GM12878 (cell line): ENCODE measurements at regions not wholly inside any gene's neighbourhood (a gene's known extent, or its start where the extent isn't known, plus 50 kb on each side); places are given as distances from the start of the nearest gene placed in this dataset.

Source experiments
- ATAC-seq: fragments of 200-7000 bp; cut with Tn5 transposase; 3 replicates; pipeline ENCODE4 v1.9.1; 2020; ENCODE audit warnings: mild to moderate bottlenecking, moderate library complexity
- BruUV-seq: library from RNA; stranded (reverse); fragments of 400-500 nt; replicated peaks from 2 replicates; lab custom pipeline; 2021; lab: Mats Ljungman, UMichigan
- CTCF ChIA-PET: fragments of 300-600 bp; sonication (Branson Sonifier 250); formaldehyde crosslinking; extraction: SDS; loops from one replicate; lab custom pipeline; 2021; ENCODE audit warnings: inconsistent platforms; lab: Yijun Ruan, JAX
- POLR2A ChIA-PET: fragments of 350-600 bp; formaldehyde crosslinking; extraction: SDS; loops from one replicate; lab custom pipeline; 2021; ENCODE audit warnings: inconsistent platforms; lab: Charles Lee
- RAD21 ChIA-PET: fragments of 300-600 bp; sonication (Branson Sonifier 250); formaldehyde crosslinking; loops from one replicate; lab custom pipeline; 2023; ENCODE audit warnings: antibody characterized with exemption; ENCODE audit not compliant: unreplicated experiment; lab: Charles Lee
- SMC1A ChIA-PET: fragments of 300-600 bp; sonication (Branson Sonifier 250); formaldehyde crosslinking; loops from one replicate; lab custom pipeline; 2023; ENCODE audit not compliant: unreplicated experiment, uncharacterized antibody; lab: Charles Lee
- DNase-seq: peaks from one replicate; pipeline ENCODE4 v3.0.0-alpha.2; 2011; ENCODE audit warnings: low read depth, low spot score
- FAIRE-seq: peaks from 3 replicates; lab custom pipeline; 2011; peaks lifted over from hg19 to GRCh38; lab: Jason Lieb, UNC
- H2AFZ ChIP-seq: 2 replicates; pipeline ENCODE4 v1.6.0; 2011; ENCODE audit warnings: low read depth, low read length, control low read depth; ENCODE audit not compliant: control insufficient read depth
- H3K27ac ChIP-seq: 2 replicates; pipeline ENCODE4 v1.5.1; 2011; ENCODE audit warnings: control low read depth; ENCODE audit not compliant: control insufficient read depth, insufficient read depth
- H3K27me3 ChIP-seq, 2 experiments: replicated peaks in 1 of 2; 2 replicates each; pipeline versions ENCODE4 v1.6.0 to v1.6.1; 2011; ENCODE audit warnings: low read length in 1 of 2; ENCODE audit not compliant: control insufficient read depth in 2 of 2, insufficient read depth in 2 of 2
- H3K36me3 ChIP-seq, 2 experiments: 2 replicates each; pipeline ENCODE4 v1.5.1; 2011; ENCODE audit warnings: low read length in 1 of 2; ENCODE audit not compliant: control insufficient read depth in 2 of 2, insufficient read depth in 2 of 2
- H3K4me1 ChIP-seq: 2 replicates; pipeline ENCODE4 v1.6.1; 2011; ENCODE audit warnings: mild to moderate bottlenecking, low read length, moderate library complexity, mixed read lengths; ENCODE audit not compliant: control insufficient read depth, insufficient read depth
- H3K4me2 ChIP-seq: 2 replicates; pipeline ENCODE4 v1.6.0; 2011; ENCODE audit warnings: control low read depth; ENCODE audit not compliant: control insufficient read depth, insufficient read depth
- H3K4me3 ChIP-seq: fragments of 200-600 bp; sonication (generic); 2 replicates; pipeline ENCODE4 v1.5.1; 2016
- H3K79me2 ChIP-seq: 2 replicates; pipeline ENCODE4 v1.6.0; 2011; ENCODE audit warnings: low read length; ENCODE audit not compliant: control insufficient read depth, insufficient read depth
- H3K9ac ChIP-seq: 2 replicates; pipeline ENCODE4 v1.8.0; 2011; ENCODE audit warnings: low read length, control low read depth, mixed read lengths; ENCODE audit not compliant: control insufficient read depth, insufficient read depth
- H3K9me3 ChIP-seq: replicated peaks from 3 replicates; pipeline ENCODE4 v1.5.1; 2011; ENCODE audit warnings: mild to moderate bottlenecking, low read length; ENCODE audit not compliant: control insufficient read depth, insufficient read depth
- H4K20me1 ChIP-seq: 2 replicates; pipeline ENCODE4 v1.6.0; 2011; ENCODE audit not compliant: control insufficient read depth, insufficient read depth
- ASH2L ChIP-seq: fragments of 300-600, 200-600 bp; sonication (generic); IDR thresholded peaks from 2 replicates; pipeline ENCODE4 v1.6.1; 2017; ENCODE audit warnings: low read depth, mild to moderate bottlenecking, borderline replicate concordance
- CEBPZ ChIP-seq: fragments of 150-350 bp; IDR thresholded peaks from 2 replicates; pipeline ENCODE4 v1.6.1; 2016; ENCODE audit warnings: low read depth, low read length
- DPF2 ChIP-seq: fragments of 450-650 bp; IDR thresholded peaks from 2 replicates; pipeline ENCODE4 v1.6.1; 2017; ENCODE audit warnings: mild to moderate bottlenecking
- IKZF1 ChIP-seq: fragments of 450-650 bp; conservative IDR thresholded peaks from 2 replicates; pipeline ENCODE4 v1.6.1; 2017; ENCODE audit warnings: antibody characterized with exemption, mild to moderate bottlenecking
- REST ChIP-seq: IDR thresholded peaks from 2 replicates; pipeline ENCODE4 v1.6.1; 2012; ENCODE audit warnings: mild to moderate bottlenecking, low read depth, low read length
- WGBS: methylation state at CpG from one replicate; pipeline ENCODE4 v1.1.6; 2016; ENCODE audit warnings: low lambda C conversion rate; ENCODE audit not compliant: insufficient replicate concordance, insufficient coverage; ENCODE audit errors: missing lambda C conversion rate; 5-methylcytosine and 5-hydroxymethylcytosine counted together
- in situ Hi-C: fragments of 300-500 bp; cut with MboI; formaldehyde crosslinking; loops from 9 replicates; pipeline ENCODE4 v1.14.3; 2018; ENCODE audit warnings: mixed read lengths
- intact Hi-C: fragments of 100-400 bp; cut with micrococcal nuclease; formaldehyde crosslinking; loops from one replicate; pipeline ENCODE4 v1.14.2; 2022; ENCODE audit not compliant: unreplicated experiment

GRCh38 chr4:46520361-46520760 lies 130.4 kb upstream of the GABRA2 start:
- Histone ChIP-seq H3K27ac (no peak overlapping the region), H3K36me3 (no peaks in the 10 kb centered on the region), H3K4me1 (no peaks in the 10 kb centered on the region), H3K27me3 (no peaks in the 10 kb centered on the region), H3K9ac (no peak overlapping the region), H4K20me1 (no peaks in the 10 kb centered on the region), H3K4me2 (no peak overlapping the region), H3K9me3 (no peaks in the 10 kb centered on the region), H3K79me2 (no peaks in the 10 kb centered on the region), H3K4me3 (no peak overlapping the region), H2AFZ (no peak overlapping the region)
- TF ChIP-seq IKZF1 = no peak
- TF ChIP-seq ASH2L = no peak
- no peak for TF ChIP-seq CEBPZ
- no peak for TF ChIP-seq DPF2
- in situ Hi-C loops (no loop called here), intact Hi-C loops (no loop called here)
- ATAC-seq = no peak
- POLR2A ChIA-PET = no interaction called here
- no TSS peak for BruUV-seq
- RAD21 ChIA-PET = no interaction called here
- no peak for DNase-seq
- no peak for FAIRE-seq
- CTCF ChIA-PET = no interaction called here
- SMC1A ChIA-PET = no interaction called here

GRCh38 chr4:46515940-46516339 lies 126.0 kb upstream of the GABRA2 start:
- H3K9ac ChIP-seq = no peak overlapping the region
- TF ChIP-seq REST = no peak
- FAIRE-seq (no peak), DNase-seq (no peak), ATAC-seq (no peak)
- CTCF ChIA-PET = no interaction called here
- POLR2A ChIA-PET = no interaction called here
- no TSS peak for BruUV-seq
- H3K27me3 ChIP-seq = no peaks in the 10 kb centered on the region
- no peak overlapping the region for H3K4me3 ChIP-seq
- H3K4me1 ChIP-seq = no peaks in the 10 kb centered on the region
- no peak overlapping the region for H3K27ac ChIP-seq
- H2AFZ ChIP-seq = no peak overlapping the region
- in situ Hi-C loops (no loop called here), intact Hi-C loops (no loop called here)
- no peaks in the 10 kb centered on the region for H3K79me2 ChIP-seq
- no peak overlapping the region for H3K4me2 ChIP-seq
- H4K20me1 ChIP-seq = no peaks in the 10 kb centered on the region
- H3K9me3 ChIP-seq = no peaks in the 10 kb centered on the region
- RAD21 ChIA-PET = no interaction called here
- SMC1A ChIA-PET = no interaction called here
- no peaks in the 10 kb centered on the region for H3K36me3 ChIP-seq
- 21% methylated on average over 2 of the region's 2 CpGs for WGBS
